ENCODE measurements at regions not wholly inside any gene's neighbourhood (a gene's known extent, or its start where the extent isn't known, plus 50 kb on each side); places are given as distances from the start of the nearest gene placed in this dataset.

- DNase-seq (ENCODE audit: low read depth in 2 of 2) = peak; percentile 47 to 48
These were observed 173.0 kb upstream of the CASK start for GRCh38 chrX:42096265-42096920.

GRCh38 chrX:42094218-42094617 lies 170.9 kb upstream of the CASK start:
- no peak for DNase-seq (ENCODE audit: low read depth in 2 of 2)

- DNase-seq (ENCODE audit: low read depth in 2 of 2) = no peak
These were observed 170.4 kb upstream of the CASK start for GRCh38 chrX:42093756-42094155.

GRCh38 chrX:42090395-42090794 lies 167.0 kb upstream of the CASK start:
- no peak for DNase-seq (ENCODE audit: low read depth in 2 of 2)

GRCh38 chrX:42089031-42089430 lies 165.7 kb upstream of the CASK start:
- no peak for DNase-seq (ENCODE audit: low read depth in 2 of 2)

- DNase-seq (ENCODE audit: low read depth in 2 of 2) = no peak
These were observed 164.6 kb upstream of the CASK start for GRCh38 chrX:42087960-42088359.

GRCh38 chrX:42085836-42086235 lies 162.5 kb upstream of the CASK start:
- no peak for DNase-seq (ENCODE audit: low read depth in 2 of 2)

GRCh38 chrX:42079968-42080367 lies 156.6 kb upstream of the CASK start:
- DNase-seq (ENCODE audit: low read depth in 2 of 2) = peak in 1 of 2 experiments; percentile 3

GRCh38 chrX:42077675-42078074 lies 154.3 kb upstream of the CASK start:
- no peak for DNase-seq (ENCODE audit: low read depth in 2 of 2)

GRCh38 chrX:42075032-42075431 lies 151.7 kb upstream of the CASK start:
- DNase-seq (ENCODE audit: low read depth in 2 of 2) = no peak

GRCh38 chrX:42073448-42073847 lies 150.1 kb upstream of the CASK start:
- DNase-seq (ENCODE audit: low read depth in 2 of 2) = no peak

GRCh38 chrX:42070866-42071265 lies 147.5 kb upstream of the CASK start:
- DNase-seq (ENCODE audit: low read depth in 2 of 2) = no peak

- DNase-seq (ENCODE audit: low read depth in 2 of 2) = no peak
These were observed 130.9 kb upstream of the CASK start for GRCh38 chrX:42054256-42054655.

GRCh38 chrX:42050345-42050744 lies 127.0 kb upstream of the CASK start:
- no peak for DNase-seq (ENCODE audit: low read depth in 2 of 2)

- no peak for DNase-seq (ENCODE audit: low read depth in 2 of 2)
These were observed 124.5 kb upstream of the CASK start for GRCh38 chrX:42047886-42048285.

GRCh38 chrX:42028109-42028508 lies 104.8 kb upstream of the CASK start:
- DNase-seq (ENCODE audit: low read depth in 2 of 2) = no peak

- DNase-seq (ENCODE audit: low read depth in 2 of 2) = no peak
These were observed 104.1 kb upstream of the CASK start for GRCh38 chrX:42027367-42028000.

GRCh38 chrX:42025861-42026260 lies 102.5 kb upstream of the CASK start:
- DNase-seq (ENCODE audit: low read depth in 2 of 2) = no peak

- DNase-seq (ENCODE audit: low read depth in 2 of 2) = no peak
These were observed 99.8 kb upstream of the CASK start for GRCh38 chrX:42023122-42023521.

- DNase-seq (ENCODE audit: low read depth in 2 of 2) = no peak
These were observed 98.8 kb upstream of the CASK start for GRCh38 chrX:42022158-42022557.

- DNase-seq (ENCODE audit: low read depth in 2 of 2) = no peak
These were observed 97.7 kb upstream of the CASK start for GRCh38 chrX:42021058-42021457.

- no peak for DNase-seq (ENCODE audit: low read depth in 2 of 2)
These were observed 96.9 kb upstream of the CASK start for GRCh38 chrX:42020225-42020624.

- DNase-seq (ENCODE audit: low read depth in 2 of 2) = no peak
These were observed 94.6 kb upstream of the CASK start for GRCh38 chrX:42017971-42018370.

- no peak for DNase-seq (ENCODE audit: low read depth in 2 of 2)
These were observed 77.5 kb upstream of the CASK start for GRCh38 chrX:42000836-42001235.
